ENCODE measurements at regions not wholly inside any gene's neighbourhood (a gene's known extent, or its start where the extent isn't known, plus 50 kb on each side); places are given as distances from the start of the nearest gene placed in this dataset.

GRCh38 chr4:60019180-60019579 lies 1180.9 kb upstream of the ADGRL3 start:
- no peaks in the 10 kb centered on the region for H3K36me3 Mint-ChIP-seq
- no peaks in the 10 kb centered on the region for H3K4me1 Mint-ChIP-seq
- ATAC-seq (no peak), DNase-seq (no peak)
- H3K27ac Mint-ChIP-seq, result no peak overlapping the region
- H3K4me3 Mint-ChIP-seq, result no peak overlapping the region
- no peaks in the 10 kb centered on the region for H3K27me3 Mint-ChIP-seq
- peaks cover 0 to 7% (median 3%) of the 10 kb centered on the region in 9 donors for H3K9me3 Mint-ChIP-seq
- POLR2A ChIA-PET, result no interaction called here

- ATAC-seq, result no peak
- Mint-ChIP-seq H3K4me3 (no peak overlapping the region), H3K36me3 (no peaks in the 10 kb centered on the region), H3K4me1 (no peaks in the 10 kb centered on the region), H3K27me3 (no peaks in the 10 kb centered on the region), H3K9me3 (peaks cover 0 to 3% (median 2%) of the 10 kb centered on the region in 9 donors), H3K27ac (no peak overlapping the region)
- DNase-seq, result no peak
- POLR2A ChIA-PET, result no interaction called here
These were observed 1180.2 kb upstream of the ADGRL3 start for GRCh38 chr4:60019946-60020345.

GRCh38 chr4:60020389-60020788 lies 1179.7 kb upstream of the ADGRL3 start:
- DNase-seq, result no peak
- H3K9me3 Mint-ChIP-seq, result peaks cover 0 to 4% (median 2%) of the 10 kb centered on the region in 9 donors
- H3K27ac Mint-ChIP-seq, result peak overlapping the region in 1 of 10 donors; percentile 66
- no peak for ATAC-seq
- H3K27me3 Mint-ChIP-seq, result no peaks in the 10 kb centered on the region
- H3K4me1 Mint-ChIP-seq, result no peaks in the 10 kb centered on the region
- POLR2A ChIA-PET, result no interaction called here
- H3K4me3 Mint-ChIP-seq, result no peak overlapping the region
- no peaks in the 10 kb centered on the region for H3K36me3 Mint-ChIP-seq

GRCh38 chr4:60033826-60034225 lies 1166.3 kb upstream of the ADGRL3 start:
- H3K27ac Mint-ChIP-seq, result no peak overlapping the region
- H3K4me3 Mint-ChIP-seq, result no peak overlapping the region
- ATAC-seq (no peak), DNase-seq (no peak)
- no peaks in the 10 kb centered on the region for H3K36me3 Mint-ChIP-seq
- H3K27me3 Mint-ChIP-seq, result no peaks in the 10 kb centered on the region
- H3K9me3 Mint-ChIP-seq, result peaks cover 0 to 17% (median 3%) of the 10 kb centered on the region in 9 donors
- POLR2A ChIA-PET, result no interaction called here
- H3K4me1 Mint-ChIP-seq, result no peaks in the 10 kb centered on the region

- Mint-ChIP-seq H3K36me3 (no peaks in the 10 kb centered on the region), H3K4me1 (no peaks in the 10 kb centered on the region), H3K27me3 (no peaks in the 10 kb centered on the region), H3K4me3 (no peak overlapping the region), H3K27ac (no peak overlapping the region), H3K9me3 (peaks cover 0 to 17% (median 3%) of the 10 kb centered on the region in 9 donors)
- POLR2A ChIA-PET, result no interaction called here
- DNase-seq, result no peak
- no peak for ATAC-seq
These were observed 1165.8 kb upstream of the ADGRL3 start for GRCh38 chr4:60034361-60034760.

GRCh38 chr4:60039908-60040307 lies 1160.2 kb upstream of the ADGRL3 start:
- no peak for DNase-seq
- Mint-ChIP-seq H3K36me3 (no peaks in the 10 kb centered on the region), H3K9me3 (peaks cover 0 to 19% (median 9%) of the 10 kb centered on the region in 9 donors), H3K4me3 (no peak overlapping the region), H3K27ac (no peak overlapping the region), H3K27me3 (no peaks in the 10 kb centered on the region), H3K4me1 (no peaks in the 10 kb centered on the region)
- no peak for ATAC-seq
- POLR2A ChIA-PET, result no interaction called here

- Mint-ChIP-seq H3K9me3 (peaks cover 0 to 18% (median 8%) of the 10 kb centered on the region in 9 donors), H3K27ac (no peak overlapping the region), H3K4me3 (no peak overlapping the region), H3K36me3 (no peaks in the 10 kb centered on the region), H3K4me1 (no peaks in the 10 kb centered on the region), H3K27me3 (no peaks in the 10 kb centered on the region)
- DNase-seq (no peak), ATAC-seq (no peak)
- POLR2A ChIA-PET, result no interaction called here
These were observed 1157.9 kb upstream of the ADGRL3 start for GRCh38 chr4:60042231-60042652.

- DNase-seq, result no peak
- POLR2A ChIA-PET, result no interaction called here
- Mint-ChIP-seq H3K9me3 (peaks cover 0 to 19% (median 5%) of the 10 kb centered on the region in 9 donors), H3K4me3 (no peak overlapping the region), H3K27ac (no peak overlapping the region), H3K4me1 (no peaks in the 10 kb centered on the region), H3K36me3 (no peaks in the 10 kb centered on the region), H3K27me3 (no peaks in the 10 kb centered on the region)
- ATAC-seq, result no peak
These were observed 1157.2 kb upstream of the ADGRL3 start for GRCh38 chr4:60042941-60043340.

- no peak for ATAC-seq
- peaks cover 0 to 5% (median 0%) of the 10 kb centered on the region in 3 donors for H3K36me3 Mint-ChIP-seq
- no peaks in the 10 kb centered on the region for H3K27me3 Mint-ChIP-seq
- H3K4me1 Mint-ChIP-seq, result no peaks in the 10 kb centered on the region
- no peak overlapping the region for H3K4me3 Mint-ChIP-seq
- peaks cover 3 to 42% (median 16%) of the 10 kb centered on the region in 9 donors for H3K9me3 Mint-ChIP-seq
- no peak overlapping the region for H3K27ac Mint-ChIP-seq
- POLR2A ChIA-PET, result no interaction called here
- DNase-seq, result no peak
These were observed 1121.1 kb upstream of the ADGRL3 start for GRCh38 chr4:60078984-60079383.

- no peak for DNase-seq
- POLR2A ChIA-PET, result no interaction called here
- no peak for ATAC-seq
- H3K9me3 Mint-ChIP-seq, result peaks cover 3 to 63% (median 21%) of the 10 kb centered on the region in 9 donors
- H3K4me1 Mint-ChIP-seq, result no peaks in the 10 kb centered on the region
- no peak overlapping the region for H3K27ac Mint-ChIP-seq
- H3K36me3 Mint-ChIP-seq, result peaks cover 0 to 5% (median 0%) of the 10 kb centered on the region in 3 donors
- peak overlapping the region in 1 of 10 donors; percentile 29 for H3K4me3 Mint-ChIP-seq
- H3K27me3 Mint-ChIP-seq, result no peaks in the 10 kb centered on the region
These were observed 1118.3 kb upstream of the ADGRL3 start for GRCh38 chr4:60081839-60082238.

GRCh38 chr4:60088807-60089486 lies 1111.2 kb upstream of the ADGRL3 start:
- Mint-ChIP-seq H3K27ac (no peak overlapping the region), H3K27me3 (no peaks in the 10 kb centered on the region), H3K9me3 (peaks cover 2 to 39% (median 16%) of the 10 kb centered on the region in 9 donors), H3K36me3 (no peaks in the 10 kb centered on the region), H3K4me3 (no peak overlapping the region), H3K4me1 (no peaks in the 10 kb centered on the region)
- POLR2A ChIA-PET, result no interaction called here
- ATAC-seq, result no peak
- no peak for DNase-seq

GRCh38 chr4:60089546-60090273 lies 1110.4 kb upstream of the ADGRL3 start:
- ATAC-seq (no peak), DNase-seq (no peak)
- no peak overlapping the region for H3K27ac Mint-ChIP-seq
- peaks cover 2 to 31% (median 12%) of the 10 kb centered on the region in 9 donors for H3K9me3 Mint-ChIP-seq
- POLR2A ChIA-PET, result no interaction called here
- H3K36me3 Mint-ChIP-seq, result no peaks in the 10 kb centered on the region
- H3K4me1 Mint-ChIP-seq, result no peaks in the 10 kb centered on the region
- no peak overlapping the region for H3K4me3 Mint-ChIP-seq
- H3K27me3 Mint-ChIP-seq, result no peaks in the 10 kb centered on the region

GRCh38 chr4:60096676-60097075 lies 1103.5 kb upstream of the ADGRL3 start:
- H3K4me3 Mint-ChIP-seq, result no peak overlapping the region
- H3K27ac Mint-ChIP-seq, result no peak overlapping the region
- peaks cover 0 to 15% (median 3%) of the 10 kb centered on the region in 9 donors for H3K9me3 Mint-ChIP-seq
- H3K36me3 Mint-ChIP-seq, result no peaks in the 10 kb centered on the region
- POLR2A ChIA-PET, result no interaction called here
- ATAC-seq (no peak), DNase-seq (no peak)
- no peaks in the 10 kb centered on the region for H3K27me3 Mint-ChIP-seq
- no peaks in the 10 kb centered on the region for H3K4me1 Mint-ChIP-seq
